ENCODE measurements at regions not wholly inside any gene's neighbourhood (a gene's known extent, or its start where the extent isn't known, plus 50 kb on each side); places are given as distances from the start of the nearest gene placed in this dataset.

DNA sequence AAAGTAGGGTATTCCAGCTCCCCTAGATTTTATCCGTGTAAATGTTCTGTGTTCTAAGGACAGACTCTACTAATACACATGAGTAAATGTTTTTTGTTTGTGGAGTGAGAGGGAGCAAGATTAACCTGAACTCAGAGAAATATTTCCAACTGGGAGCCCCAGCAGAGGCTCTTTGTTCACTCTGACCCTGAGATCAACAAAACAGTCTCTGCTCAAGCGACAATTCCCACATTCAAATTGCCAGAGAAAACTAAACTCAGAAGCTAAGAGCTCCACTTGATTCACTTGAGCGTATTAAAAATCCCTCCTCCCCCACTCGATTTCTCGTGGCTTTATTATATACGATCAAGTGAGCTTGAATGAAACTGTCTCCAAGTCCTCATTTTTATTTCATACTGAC, 413.9 kb upstream of the JARID2 start:
- Histone ChIP-seq H3K4me3 (no peak overlapping the region), H3K27ac (replicated peaks in 1 of 4) (no peak overlapping the region), H3K4me1 (peaks cover 0 to 10% (median 2%) of the 10 kb centered on the region in 4 donors), H3K9me3 (no peaks in the 10 kb centered on the region), H3K36me3 (no peaks in the 10 kb centered on the region), H3K27me3 (no peaks in the 10 kb centered on the region)
- TF ChIP-seq EP300 (IDR thresholded peaks at IDR 0.05) (no peak), POLR2A (IDR thresholded peaks at IDR 0.05; ENCODE audit: low read depth) (no peak), POLR2AphosphoS5 (IDR thresholded peaks at IDR 0.05) (no peak)
- TF ChIP-seq, protein P1, sequence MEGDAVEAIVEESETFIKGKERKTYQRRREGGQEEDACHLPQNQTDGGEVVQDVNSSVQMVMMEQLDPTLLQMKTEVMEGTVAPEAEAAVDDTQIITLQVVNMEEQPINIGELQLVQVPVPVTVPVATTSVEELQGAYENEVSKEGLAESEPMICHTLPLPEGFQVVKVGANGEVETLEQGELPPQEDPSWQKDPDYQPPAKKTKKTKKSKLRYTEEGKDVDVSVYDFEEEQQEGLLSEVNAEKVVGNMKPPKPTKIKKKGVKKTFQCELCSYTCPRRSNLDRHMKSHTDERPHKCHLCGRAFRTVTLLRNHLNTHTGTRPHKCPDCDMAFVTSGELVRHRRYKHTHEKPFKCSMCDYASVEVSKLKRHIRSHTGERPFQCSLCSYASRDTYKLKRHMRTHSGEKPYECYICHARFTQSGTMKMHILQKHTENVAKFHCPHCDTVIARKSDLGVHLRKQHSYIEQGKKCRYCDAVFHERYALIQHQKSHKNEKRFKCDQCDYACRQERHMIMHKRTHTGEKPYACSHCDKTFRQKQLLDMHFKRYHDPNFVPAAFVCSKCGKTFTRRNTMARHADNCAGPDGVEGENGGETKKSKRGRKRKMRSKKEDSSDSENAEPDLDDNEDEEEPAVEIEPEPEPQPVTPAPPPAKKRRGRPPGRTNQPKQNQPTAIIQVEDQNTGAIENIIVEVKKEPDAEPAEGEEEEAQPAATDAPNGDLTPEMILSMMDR (IDR thresholded peaks at IDR 0.05), result no peak
- no peak for DNase-seq (ENCODE audit: extremely low spot score)
- intact Hi-C loops (cut with DNase I), result loop anchor here (10.0 kb wide), 1 partner anchor 187 kb away; no protein-coding TSS in a partner anchor
- WGBS, result 79% methylated on average over 6 of the region's 6 CpGs

DNA sequence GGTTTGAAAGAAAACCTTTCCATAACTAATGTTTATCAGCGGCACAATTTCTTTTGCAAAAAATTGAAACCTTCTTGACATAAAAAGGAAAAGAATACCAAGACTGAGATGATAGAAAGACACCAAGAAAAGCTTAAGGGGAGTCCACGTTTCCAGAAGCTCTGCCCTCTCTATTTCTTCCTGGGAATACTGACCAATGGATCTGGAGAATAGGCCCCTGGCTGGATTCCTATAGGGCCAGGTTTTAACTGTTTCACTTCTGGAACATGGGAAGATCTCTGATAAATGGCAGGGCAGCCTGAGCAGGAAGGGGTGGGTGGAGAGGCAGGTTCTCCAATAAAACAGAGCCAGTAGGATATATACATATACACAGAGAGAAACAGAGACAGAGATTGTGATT, 413.4 kb upstream of the JARID2 start:
- Histone ChIP-seq H3K36me3 (no peaks in the 10 kb centered on the region), H3K27me3 (no peaks in the 10 kb centered on the region), H3K4me3 (no peak overlapping the region), H3K4me1 (peaks cover 0 to 10% (median 2%) of the 10 kb centered on the region in 4 donors), H3K9me3 (no peaks in the 10 kb centered on the region), H3K27ac (replicated peaks in 1 of 4) (no peak overlapping the region)
- TF ChIP-seq POLR2A (IDR thresholded peaks at IDR 0.05; ENCODE audit: low read depth) (no peak), EP300 (IDR thresholded peaks at IDR 0.05) (no peak), POLR2AphosphoS5 (IDR thresholded peaks at IDR 0.05) (no peak)
- TF ChIP-seq, protein P1 (IDR thresholded peaks at IDR 0.05), result no peak
- DNase-seq (ENCODE audit: extremely low spot score), result no peak
- WGBS, result 75% methylated on average over 2 of the region's 2 CpGs
- intact Hi-C loops (cut with DNase I), result loop anchor here (10.0 kb wide), 1 partner anchor 188 kb away; no protein-coding TSS in a partner anchor

DNA sequence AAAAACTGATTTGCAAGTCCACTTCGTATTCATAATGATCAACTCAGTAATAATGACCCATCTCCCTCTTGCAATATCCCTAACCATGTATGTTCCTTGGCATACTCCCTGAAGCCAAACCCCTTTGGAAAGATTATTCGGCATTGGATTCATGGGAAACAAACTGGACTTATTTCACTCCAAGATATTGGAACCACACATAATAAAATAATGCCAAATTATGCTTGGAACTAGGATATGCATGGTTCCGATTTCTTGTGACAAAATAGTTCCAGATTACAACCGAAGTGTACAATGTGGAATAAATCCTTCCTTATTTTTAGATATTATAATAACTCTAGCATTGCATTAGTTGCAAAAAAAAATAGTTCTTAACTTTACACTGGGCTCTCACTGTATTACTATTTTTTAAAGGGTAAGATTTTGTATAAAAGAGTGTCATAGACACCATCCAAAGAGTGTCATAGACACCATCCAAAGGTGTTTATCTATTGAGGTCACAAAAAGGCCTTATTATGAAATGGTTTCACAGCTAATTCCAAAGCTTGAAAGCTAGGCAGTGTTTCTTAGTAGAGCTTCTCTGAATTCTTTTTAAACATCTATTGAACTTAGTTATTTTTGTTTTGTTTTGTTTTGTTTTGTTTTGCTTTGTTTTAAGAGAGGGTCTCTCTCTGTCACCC, 410.9 kb upstream of the JARID2 start:
- Histone ChIP-seq H3K36me3 (no peaks in the 10 kb centered on the region), H3K27me3 (no peaks in the 10 kb centered on the region), H3K4me3 (no peak overlapping the region), H3K9me3 (no peaks in the 10 kb centered on the region), H3K27ac (replicated peaks in 1 of 4) (no peak overlapping the region), H3K4me1 (peaks cover 4 to 20% (median 8%) of the 10 kb centered on the region in 4 donors)
- intact Hi-C loops (cut with DNase I), result loop anchor here (10.0 kb wide), 1 partner anchor 190 kb away; no protein-coding TSS in a partner anchor
- no peak for DNase-seq (ENCODE audit: extremely low spot score)
- WGBS, result 61% methylated on average over 4 of the region's 4 CpGs
- TF ChIP-seq POLR2A (IDR thresholded peaks at IDR 0.05; ENCODE audit: low read depth) (no peak), POLR2AphosphoS5 (IDR thresholded peaks at IDR 0.05) (no peak), EP300 (IDR thresholded peaks at IDR 0.05) (no peak)
- TF ChIP-seq, protein P1 (IDR thresholded peaks at IDR 0.05), result no peak

DNA sequence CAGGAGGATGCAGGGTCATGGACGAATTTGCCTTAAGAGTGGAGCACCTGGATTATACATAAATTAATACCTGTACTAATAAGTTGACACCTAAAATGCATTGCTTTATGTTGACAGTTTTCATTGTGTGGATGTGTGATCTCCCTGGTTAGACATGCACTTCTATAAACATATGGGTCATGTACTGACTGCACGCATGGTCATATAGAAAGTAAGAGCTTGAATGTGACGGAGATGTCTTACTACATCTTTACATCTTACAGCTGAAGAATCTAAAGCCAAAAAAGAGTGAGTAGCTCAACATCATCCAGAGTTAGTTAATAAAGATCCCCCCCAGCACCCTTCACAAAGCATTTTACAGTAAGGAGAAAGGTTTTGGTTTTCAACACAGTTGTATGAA, 408.4 kb upstream of the JARID2 start:
- intact Hi-C loops (cut with DNase I), result loop anchor here (10.0 kb wide), 1 partner anchor 193 kb away; no protein-coding TSS in a partner anchor

More for the DNA sequence above, 408.4 kb upstream of the JARID2 start:
- no peak for DNase-seq (ENCODE audit: extremely low spot score)
- Histone ChIP-seq H3K27ac (replicated peaks in 1 of 4) (no peak overlapping the region), H3K4me1 (peaks cover 4 to 31% (median 13%) of the 10 kb centered on the region in 4 donors), H3K36me3 (no peaks in the 10 kb centered on the region), H3K27me3 (no peaks in the 10 kb centered on the region), H3K4me3 (no peak overlapping the region), H3K9me3 (no peaks in the 10 kb centered on the region)
- 88% methylated on average over 3 of the region's 3 CpGs for WGBS
- TF ChIP-seq, protein P1 (IDR thresholded peaks at IDR 0.05), result no peak
- TF ChIP-seq POLR2A (IDR thresholded peaks at IDR 0.05; ENCODE audit: low read depth), result no peak
- TF ChIP-seq POLR2AphosphoS5 (IDR thresholded peaks at IDR 0.05), result no peak
- no peak for TF ChIP-seq EP300 (IDR thresholded peaks at IDR 0.05)
